ENCODE measurements at regions not wholly inside any gene's neighbourhood (a gene's known extent, or its start where the extent isn't known, plus 50 kb on each side); places are given as distances from the start of the nearest gene placed in this dataset.

GRCh38 chr19:28327905-28328304, 885.0 kb downstream of the UQCRFS1 start:
- no peak for TF ChIP-seq EZH2 (IDR thresholded peaks at IDR 0.05; ENCODE audit: borderline replicate concordance, low read depth, low read length, poor library complexity, severe bottlenecking)
- TF ChIP-seq, protein P1, sequence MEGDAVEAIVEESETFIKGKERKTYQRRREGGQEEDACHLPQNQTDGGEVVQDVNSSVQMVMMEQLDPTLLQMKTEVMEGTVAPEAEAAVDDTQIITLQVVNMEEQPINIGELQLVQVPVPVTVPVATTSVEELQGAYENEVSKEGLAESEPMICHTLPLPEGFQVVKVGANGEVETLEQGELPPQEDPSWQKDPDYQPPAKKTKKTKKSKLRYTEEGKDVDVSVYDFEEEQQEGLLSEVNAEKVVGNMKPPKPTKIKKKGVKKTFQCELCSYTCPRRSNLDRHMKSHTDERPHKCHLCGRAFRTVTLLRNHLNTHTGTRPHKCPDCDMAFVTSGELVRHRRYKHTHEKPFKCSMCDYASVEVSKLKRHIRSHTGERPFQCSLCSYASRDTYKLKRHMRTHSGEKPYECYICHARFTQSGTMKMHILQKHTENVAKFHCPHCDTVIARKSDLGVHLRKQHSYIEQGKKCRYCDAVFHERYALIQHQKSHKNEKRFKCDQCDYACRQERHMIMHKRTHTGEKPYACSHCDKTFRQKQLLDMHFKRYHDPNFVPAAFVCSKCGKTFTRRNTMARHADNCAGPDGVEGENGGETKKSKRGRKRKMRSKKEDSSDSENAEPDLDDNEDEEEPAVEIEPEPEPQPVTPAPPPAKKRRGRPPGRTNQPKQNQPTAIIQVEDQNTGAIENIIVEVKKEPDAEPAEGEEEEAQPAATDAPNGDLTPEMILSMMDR (conservative IDR thresholded peaks at IDR 0.05; ENCODE audit: low read depth, low read length) = no peak
